GM12878 (cell line): ENCODE measurements at regions not wholly inside any gene's neighbourhood (a gene's known extent, or its start where the extent isn't known, plus 50 kb on each side); places are given as distances from the start of the nearest gene placed in this dataset.

Source experiments
- ATAC-seq: fragments of 200-7000 bp; cut with Tn5 transposase; 3 replicates; pipeline ENCODE4 v1.9.1; 2020; ENCODE audit warnings: mild to moderate bottlenecking, moderate library complexity
- BruUV-seq: library from RNA; stranded (reverse); fragments of 400-500 nt; replicated peaks from 2 replicates; lab custom pipeline; 2021; lab: Mats Ljungman, UMichigan
- CTCF ChIA-PET: fragments of 300-600 bp; sonication (Branson Sonifier 250); formaldehyde crosslinking; extraction: SDS; loops from one replicate; lab custom pipeline; 2021; ENCODE audit warnings: inconsistent platforms; lab: Yijun Ruan, JAX
- POLR2A ChIA-PET: fragments of 350-600 bp; formaldehyde crosslinking; extraction: SDS; loops from one replicate; lab custom pipeline; 2021; ENCODE audit warnings: inconsistent platforms; lab: Charles Lee
- RAD21 ChIA-PET: fragments of 300-600 bp; sonication (Branson Sonifier 250); formaldehyde crosslinking; loops from one replicate; lab custom pipeline; 2023; ENCODE audit warnings: antibody characterized with exemption; ENCODE audit not compliant: unreplicated experiment; lab: Charles Lee
- SMC1A ChIA-PET: fragments of 300-600 bp; sonication (Branson Sonifier 250); formaldehyde crosslinking; loops from one replicate; lab custom pipeline; 2023; ENCODE audit not compliant: unreplicated experiment, uncharacterized antibody; lab: Charles Lee
- DNase-seq: peaks from one replicate; pipeline ENCODE4 v3.0.0-alpha.2; 2011; ENCODE audit warnings: low read depth, low spot score
- FAIRE-seq: peaks from 3 replicates; lab custom pipeline; 2011; peaks lifted over from hg19 to GRCh38; lab: Jason Lieb, UNC
- H2AFZ ChIP-seq: 2 replicates; pipeline ENCODE4 v1.6.0; 2011; ENCODE audit warnings: low read depth, low read length, control low read depth; ENCODE audit not compliant: control insufficient read depth
- H3K27ac ChIP-seq: 2 replicates; pipeline ENCODE4 v1.5.1; 2011; ENCODE audit warnings: control low read depth; ENCODE audit not compliant: control insufficient read depth, insufficient read depth
- H3K27me3 ChIP-seq, 2 experiments: replicated peaks in 1 of 2; 2 replicates each; pipeline versions ENCODE4 v1.6.0 to v1.6.1; 2011; ENCODE audit warnings: low read length in 1 of 2; ENCODE audit not compliant: control insufficient read depth in 2 of 2, insufficient read depth in 2 of 2
- H3K36me3 ChIP-seq, 2 experiments: 2 replicates each; pipeline ENCODE4 v1.5.1; 2011; ENCODE audit warnings: low read length in 1 of 2; ENCODE audit not compliant: control insufficient read depth in 2 of 2, insufficient read depth in 2 of 2
- H3K4me1 ChIP-seq: 2 replicates; pipeline ENCODE4 v1.6.1; 2011; ENCODE audit warnings: mild to moderate bottlenecking, low read length, moderate library complexity, mixed read lengths; ENCODE audit not compliant: control insufficient read depth, insufficient read depth
- H3K4me2 ChIP-seq: 2 replicates; pipeline ENCODE4 v1.6.0; 2011; ENCODE audit warnings: control low read depth; ENCODE audit not compliant: control insufficient read depth, insufficient read depth
- H3K4me3 ChIP-seq: fragments of 200-600 bp; sonication (generic); 2 replicates; pipeline ENCODE4 v1.5.1; 2016
- H3K79me2 ChIP-seq: 2 replicates; pipeline ENCODE4 v1.6.0; 2011; ENCODE audit warnings: low read length; ENCODE audit not compliant: control insufficient read depth, insufficient read depth
- H3K9ac ChIP-seq: 2 replicates; pipeline ENCODE4 v1.8.0; 2011; ENCODE audit warnings: low read length, control low read depth, mixed read lengths; ENCODE audit not compliant: control insufficient read depth, insufficient read depth
- H3K9me3 ChIP-seq: replicated peaks from 3 replicates; pipeline ENCODE4 v1.5.1; 2011; ENCODE audit warnings: mild to moderate bottlenecking, low read length; ENCODE audit not compliant: control insufficient read depth, insufficient read depth
- H4K20me1 ChIP-seq: 2 replicates; pipeline ENCODE4 v1.6.0; 2011; ENCODE audit not compliant: control insufficient read depth, insufficient read depth
- CBFB ChIP-seq: IDR thresholded peaks from 2 replicates; pipeline ENCODE4 v1.6.1; 2016; ENCODE audit warnings: antibody characterized with exemption, low read depth
- CBX5 ChIP-seq: sonication (generic); IDR thresholded peaks from 2 replicates; pipeline ENCODE4 v1.6.1; 2016; ENCODE audit warnings: low read depth, moderate library complexity, mild to moderate bottlenecking, inconsistent platforms
- CHD2 ChIP-seq: IDR thresholded peaks from 2 replicates; pipeline ENCODE4 v1.6.1; 2011; ENCODE audit warnings: low read depth, low read length, improper control_type of control experiment, borderline replicate concordance
- EED ChIP-seq: sonication (generic); IDR thresholded peaks from 2 replicates; pipeline ENCODE4 v1.6.1; 2016; ENCODE audit warnings: antibody characterized with exemption, low read depth
- MXI1 ChIP-seq: fragments of 150-350 bp; IDR thresholded peaks from 2 replicates; pipeline ENCODE4 v1.6.1; 2011; ENCODE audit warnings: low read depth, mild to moderate bottlenecking, inconsistent platforms, low read length, improper control_type of control experiment
- NFYA ChIP-seq: IDR thresholded peaks from 2 replicates; pipeline ENCODE4 v1.6.1; 2011; ENCODE audit warnings: low read depth, mild to moderate bottlenecking, low read length, improper control_type of control experiment, borderline replicate concordance
- NRF1 ChIP-seq: conservative IDR thresholded peaks from 2 replicates; pipeline ENCODE4 v1.6.1; 2011; ENCODE audit warnings: mild to moderate bottlenecking, low read depth, low read length, improper control_type of control experiment
- TCF3 ChIP-seq: IDR thresholded peaks from 2 replicates; pipeline ENCODE4 v1.6.1; 2012; ENCODE audit warnings: low read depth, mild to moderate bottlenecking, low read length, borderline replicate concordance; ENCODE audit not compliant: insufficient read depth
- WGBS: methylation state at CpG from one replicate; pipeline ENCODE4 v1.1.6; 2016; ENCODE audit warnings: low lambda C conversion rate; ENCODE audit not compliant: insufficient replicate concordance, insufficient coverage; ENCODE audit errors: missing lambda C conversion rate; 5-methylcytosine and 5-hydroxymethylcytosine counted together
- in situ Hi-C: fragments of 300-500 bp; cut with MboI; formaldehyde crosslinking; loops from 9 replicates; pipeline ENCODE4 v1.14.3; 2018; ENCODE audit warnings: mixed read lengths
- intact Hi-C: fragments of 100-400 bp; cut with micrococcal nuclease; formaldehyde crosslinking; loops from one replicate; pipeline ENCODE4 v1.14.2; 2022; ENCODE audit not compliant: unreplicated experiment
- TF ChIP-seq, protein P1 (sequence below): IDR thresholded peaks from 2 replicates; pipeline ENCODE4 v1.6.1; 2012; ENCODE audit warnings: low read length, inconsistent platforms

DNA sequence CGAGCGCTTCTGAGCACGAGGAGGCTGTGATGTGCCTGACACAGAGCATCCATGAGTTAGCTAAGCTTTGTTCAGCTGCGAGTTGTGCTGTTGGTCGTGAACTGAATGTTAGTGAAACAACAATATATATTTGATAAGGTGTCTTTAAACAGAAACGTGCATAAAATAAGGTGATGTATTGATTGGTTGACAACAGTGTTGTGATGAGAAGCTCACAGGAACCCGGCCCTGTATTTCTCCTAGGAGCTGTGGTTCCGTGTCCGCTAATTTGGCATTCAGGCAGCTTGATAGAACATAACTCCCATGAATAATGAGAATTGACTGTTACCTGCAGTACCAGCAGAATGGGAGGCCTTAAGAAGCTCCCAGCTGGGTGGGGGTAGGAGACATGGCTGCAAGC, 146.4 kb upstream of the MYCN start:
- no peaks in the 10 kb centered on the region for H4K20me1 ChIP-seq
- no peak overlapping the region for H3K4me3 ChIP-seq
- RAD21 ChIA-PET = no interaction called here
- POLR2A ChIA-PET = no interaction called here
- H3K79me2 ChIP-seq = no peaks in the 10 kb centered on the region
- DNase-seq (no peak), ATAC-seq (no peak), FAIRE-seq (no peak)
- no peaks in the 10 kb centered on the region for H3K36me3 ChIP-seq
- SMC1A ChIA-PET = no interaction called here
- H2AFZ ChIP-seq = no peak overlapping the region
- no peak overlapping the region for H3K4me2 ChIP-seq
- no peak overlapping the region for H3K27ac ChIP-seq
- no peak overlapping the region for H3K9ac ChIP-seq
- no peaks in the 10 kb centered on the region for H3K9me3 ChIP-seq
- in situ Hi-C loops = no loop called here
- WGBS = 27% methylated on average over 9 of the region's 9 CpGs
- peaks cover 0 to 2% of the 10 kb centered on the region in 2 experiments; a peak in 2 of 4 replicates for H3K27me3 ChIP-seq
- intact Hi-C loops = no loop called here
- H3K4me1 ChIP-seq = no peaks in the 10 kb centered on the region
- TF ChIP-seq, protein P1, sequence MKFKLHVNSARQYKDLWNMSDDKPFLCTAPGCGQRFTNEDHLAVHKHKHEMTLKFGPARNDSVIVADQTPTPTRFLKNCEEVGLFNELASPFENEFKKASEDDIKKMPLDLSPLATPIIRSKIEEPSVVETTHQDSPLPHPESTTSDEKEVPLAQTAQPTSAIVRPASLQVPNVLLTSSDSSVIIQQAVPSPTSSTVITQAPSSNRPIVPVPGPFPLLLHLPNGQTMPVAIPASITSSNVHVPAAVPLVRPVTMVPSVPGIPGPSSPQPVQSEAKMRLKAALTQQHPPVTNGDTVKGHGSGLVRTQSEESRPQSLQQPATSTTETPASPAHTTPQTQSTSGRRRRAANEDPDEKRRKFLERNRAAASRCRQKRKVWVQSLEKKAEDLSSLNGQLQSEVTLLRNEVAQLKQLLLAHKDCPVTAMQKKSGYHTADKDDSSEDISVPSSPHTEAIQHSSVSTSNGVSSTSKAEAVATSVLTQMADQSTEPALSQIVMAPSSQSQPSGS = no peak
- TF ChIP-seq TCF3 (no peak), CBFB (no peak), CHD2 (no peak), NRF1 (no peak), NFYA (no peak), MXI1 (no peak), CBX5 (no peak), EED (no peak)
- CTCF ChIA-PET = interaction anchor here (1.7 kb wide), 1 partner anchor 44 kb away, joined by 3 read pairs; no protein-coding TSS in a partner anchor
- BruUV-seq = no TSS peak
